GM13976 (cell line): ENCODE measurements at regions not wholly inside any gene's neighbourhood (a gene's known extent, or its start where the extent isn't known, plus 50 kb on each side); places are given as distances from the start of the nearest gene placed in this dataset.
"Not testable (repeated sequence)": the region's sequence is repeated elsewhere in the genome, so short reads cannot be mapped to it uniquely, and the experiment has no call there.

ENCODE experiments used
- DNase-seq: peaks from one replicate; pipeline ENCODE4 v3.0.0; 2012; ENCODE audit warnings: low spot score
- CTCF ChIP-seq: IDR thresholded peaks from 2 replicates; pipeline ENCODE4 v1.5.1; 2012; ENCODE audit warnings: borderline replicate concordance, mild to moderate bottlenecking; ENCODE audit not compliant: insufficient read depth; ENCODE audit errors: extremely low read depth, missing control alignments, control extremely low read depth
- in situ Hi-C: fragments of 300-500 bp; cut with MboI; formaldehyde crosslinking; loops from one replicate; pipeline ENCODE4 v1.12.0; 2022; ENCODE audit warnings: low sequenced_read_pairs, mixed read lengths, inconsistent platforms; ENCODE audit not compliant: unreplicated experiment

- TF ChIP-seq CTCF, result no peak
- no peak for DNase-seq
- in situ Hi-C loops, result no loop called here
Observed at GRCh38 chr5:123987956-123988355, 476.0 kb downstream of the CSNK1G3 start.

GRCh38 chr5:123976379-123977033 lies 464.5 kb downstream of the CSNK1G3 start:
- TF ChIP-seq CTCF, result no peak
- in situ Hi-C loops, result no loop called here
- no peak for DNase-seq

- in situ Hi-C loops, DNase-seq: not testable (repeated sequence)
Observed at GRCh38 chr5:123975521-123975920, 463.5 kb downstream of the CSNK1G3 start.

GRCh38 chr5:123966781-123967180 lies 454.8 kb downstream of the CSNK1G3 start:
- no peak for DNase-seq
- no peak for TF ChIP-seq CTCF
- in situ Hi-C loops, result no loop called here

GRCh38 chr5:123965626-123966025 lies 453.6 kb downstream of the CSNK1G3 start:
- TF ChIP-seq CTCF, result no peak
- in situ Hi-C loops, result no loop called here
- no peak for DNase-seq

GRCh38 chr5:123964884-123965283 lies 452.9 kb downstream of the CSNK1G3 start:
- in situ Hi-C loops, result no loop called here
- no peak for TF ChIP-seq CTCF
- DNase-seq, result no peak

GRCh38 chr5:123960526-123960925 lies 448.5 kb downstream of the CSNK1G3 start:
- DNase-seq, result no peak
- in situ Hi-C loops, result no loop called here
- TF ChIP-seq CTCF, result no peak
